Mononuclear cell (primary cell): ENCODE measurements at regions not wholly inside any gene's neighbourhood (a gene's known extent, or its start where the extent isn't known, plus 50 kb on each side); places are given as distances from the start of the nearest gene placed in this dataset.

Experiments used
- H3K27me3 ChIP-seq: 2 replicates; pipeline ENCODE4 v1.6.0; 2011; ENCODE audit warnings: low read length, control low read depth; ENCODE audit not compliant: insufficient read depth
- H3K4me1 ChIP-seq: 2 replicates; pipeline ENCODE4 v1.5.1; 2011; ENCODE audit warnings: mild to moderate bottlenecking, low read length, control low read depth; ENCODE audit not compliant: insufficient read depth
- H3K4me3 ChIP-seq: 2 replicates; pipeline ENCODE4 v1.5.1; 2011; ENCODE audit warnings: mild to moderate bottlenecking, low read length, moderate library complexity
- H3K9me3 ChIP-seq: 2 replicates; pipeline ENCODE4 v1.5.1; 2011; ENCODE audit warnings: low read depth, mild to moderate bottlenecking, control low read depth, low read length

DNA sequence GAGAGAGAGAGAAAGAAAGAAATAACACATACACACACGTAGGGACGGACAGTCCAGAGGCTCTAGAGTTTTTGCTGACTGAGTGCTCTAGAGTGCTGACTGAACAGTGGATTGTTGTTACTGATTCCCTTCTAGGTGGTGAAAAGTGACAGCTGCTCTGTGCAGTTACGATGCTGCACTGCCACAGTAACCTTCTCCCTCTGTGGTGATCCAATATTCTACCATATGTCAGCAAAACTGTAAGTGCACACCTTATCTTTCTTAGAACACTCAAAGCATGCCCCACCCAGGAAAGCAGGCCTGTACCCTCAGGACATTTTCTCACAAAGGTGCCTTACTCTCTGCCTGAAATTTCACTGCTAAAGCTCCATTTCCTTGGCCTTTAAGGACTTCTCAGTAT, 1023.5 kb downstream of the TYW1 start:
- Histone ChIP-seq H3K27me3 (no peaks in the 10 kb centered on the region), H3K4me1 (no peaks in the 10 kb centered on the region), H3K4me3 (no peak overlapping the region), H3K9me3 (no peaks in the 10 kb centered on the region)

DNA sequence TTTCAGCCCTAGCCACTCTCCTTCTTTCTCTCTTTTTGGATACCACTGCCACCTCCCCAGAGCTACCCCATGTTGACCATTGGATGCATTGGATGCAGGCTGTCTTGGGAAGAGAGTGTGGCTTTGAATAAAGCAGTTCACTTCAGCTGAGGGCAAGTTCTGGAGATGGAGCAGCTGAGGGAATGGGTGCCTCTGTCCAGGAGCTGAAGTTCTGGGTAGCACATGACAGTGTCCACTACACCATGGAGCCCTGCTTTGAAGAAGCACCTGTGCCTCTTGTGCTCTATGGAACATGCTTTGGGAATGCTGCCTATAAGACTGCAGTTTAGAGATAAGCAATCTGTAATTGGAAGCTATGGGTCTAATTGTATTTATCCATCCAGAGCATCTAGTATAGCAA, 1028.7 kb downstream of the TYW1 start:
- no peaks in the 10 kb centered on the region for H3K27me3 ChIP-seq
- H3K4me3 ChIP-seq: no peak overlapping the region
- no peaks in the 10 kb centered on the region for H3K9me3 ChIP-seq
- H3K4me1 ChIP-seq: no peaks in the 10 kb centered on the region

DNA sequence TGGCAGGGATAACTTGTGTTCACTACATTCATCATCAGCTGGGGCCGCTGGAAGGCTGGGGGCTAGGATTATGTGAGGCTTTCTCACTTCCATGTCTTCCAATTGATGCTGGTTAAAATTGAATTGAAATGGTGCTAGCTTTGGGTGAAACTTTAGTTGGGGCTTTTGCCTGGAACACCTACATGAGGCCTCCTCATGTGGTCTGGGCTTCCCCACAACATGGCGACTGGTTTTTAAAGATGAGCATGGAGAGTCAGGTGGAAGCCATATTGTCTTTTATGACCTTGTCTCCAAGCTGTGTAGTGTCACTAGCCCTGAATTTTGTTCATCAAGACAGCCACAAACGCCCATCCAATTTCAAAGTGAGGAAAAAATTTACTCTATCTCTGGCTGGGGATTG, 1033.9 kb downstream of the TYW1 start:
- Histone ChIP-seq H3K9me3 (no peaks in the 10 kb centered on the region), H3K4me1 (no peaks in the 10 kb centered on the region), H3K4me3 (no peak overlapping the region), H3K27me3 (no peaks in the 10 kb centered on the region)

DNA sequence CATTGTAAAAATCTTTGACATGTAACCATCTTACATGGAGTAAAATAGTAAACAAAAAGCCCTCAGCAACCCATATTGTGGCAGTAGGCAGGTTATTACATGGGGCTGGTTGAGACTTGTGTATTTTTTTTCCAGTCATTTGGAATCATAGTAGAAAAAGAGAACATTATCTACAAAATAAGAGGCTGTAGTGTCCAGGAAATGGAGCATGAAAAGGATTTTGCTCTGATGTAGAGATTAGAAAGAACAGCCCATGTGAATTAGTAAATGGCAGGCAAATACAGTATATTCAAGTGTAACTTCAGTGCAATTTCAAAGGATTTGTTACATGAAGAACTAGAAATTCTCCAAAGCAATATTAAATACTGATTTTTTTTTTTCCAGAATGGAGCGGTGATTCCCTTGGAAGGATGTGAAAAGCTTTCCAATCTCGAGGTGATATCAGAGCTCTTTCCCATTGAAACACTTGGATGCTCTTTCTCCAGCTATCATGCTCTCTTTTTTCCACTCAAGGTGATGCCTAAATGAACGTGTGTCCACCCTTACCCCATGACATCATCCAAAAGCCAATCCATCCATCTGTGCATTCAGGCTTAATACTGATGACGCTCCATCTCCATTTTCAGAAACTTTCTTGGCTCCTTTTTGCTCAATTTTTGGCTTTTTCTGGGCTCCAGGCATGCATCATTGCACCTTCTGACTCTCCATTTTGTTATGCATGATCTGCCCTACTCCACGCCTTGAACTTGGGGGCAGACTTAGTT, 1034.7 kb downstream of the TYW1 start:
- Histone ChIP-seq H3K4me3 (no peak overlapping the region), H3K27me3 (no peaks in the 10 kb centered on the region), H3K4me1 (no peaks in the 10 kb centered on the region), H3K9me3 (no peaks in the 10 kb centered on the region)

DNA sequence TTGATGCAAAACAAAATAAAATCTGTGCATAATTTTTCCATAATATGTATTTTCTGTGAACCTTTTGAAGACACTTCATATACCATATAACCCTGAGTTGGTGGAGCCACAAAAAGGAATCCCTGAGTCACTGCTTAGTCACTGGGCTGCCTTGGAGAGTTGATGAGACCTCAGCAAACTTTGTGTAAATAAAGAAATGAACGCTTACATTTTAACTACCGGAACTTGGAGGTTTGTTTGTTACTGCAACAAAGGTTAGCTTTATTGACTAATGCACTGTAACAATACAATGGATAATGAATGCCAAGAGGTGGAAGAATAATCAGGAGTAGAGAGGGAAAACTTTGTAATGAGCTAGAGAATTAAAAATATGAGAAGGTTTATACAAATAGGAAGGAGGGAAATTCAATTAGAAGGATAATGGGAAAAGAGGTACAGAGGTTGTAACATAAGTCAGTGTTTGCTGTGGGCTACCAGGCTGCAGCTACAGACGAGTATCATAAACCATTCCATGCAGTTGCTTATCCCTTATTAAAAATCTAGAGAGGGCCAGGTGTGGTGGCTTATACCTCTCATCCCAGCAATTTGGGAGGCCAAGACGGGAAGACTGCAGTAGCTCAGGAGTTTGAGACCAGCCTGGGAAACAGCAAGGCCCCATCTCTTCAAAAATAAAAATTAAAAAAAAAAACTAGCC, 1042.1 kb downstream of the TYW1 start:
- Histone ChIP-seq H3K27me3 (no peaks in the 10 kb centered on the region), H3K4me1 (no peaks in the 10 kb centered on the region), H3K9me3 (no peaks in the 10 kb centered on the region), H3K4me3 (no peak overlapping the region)

DNA sequence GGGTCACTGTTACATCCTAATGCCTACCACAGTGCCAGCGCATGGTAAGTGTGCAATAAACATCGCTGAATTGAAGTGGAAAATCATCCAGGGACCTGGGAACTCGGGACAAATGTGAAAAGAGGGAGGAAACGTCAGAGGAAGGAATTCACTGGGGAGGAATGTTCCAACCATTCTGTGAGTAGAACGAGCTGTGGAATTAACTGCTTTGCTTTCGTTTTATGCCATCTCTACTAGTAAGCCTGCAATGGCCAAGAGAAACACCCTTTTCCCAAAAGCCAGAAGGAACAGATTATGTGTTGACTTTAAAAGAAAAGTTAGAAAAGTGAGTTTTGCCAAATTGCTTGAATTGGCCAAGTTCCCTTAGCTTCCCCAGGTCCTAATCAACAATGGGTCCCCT, 1044.9 kb downstream of the TYW1 start:
- H3K9me3 ChIP-seq: no peaks in the 10 kb centered on the region
- no peaks in the 10 kb centered on the region for H3K27me3 ChIP-seq
- no peak overlapping the region for H3K4me3 ChIP-seq
- no peaks in the 10 kb centered on the region for H3K4me1 ChIP-seq

DNA sequence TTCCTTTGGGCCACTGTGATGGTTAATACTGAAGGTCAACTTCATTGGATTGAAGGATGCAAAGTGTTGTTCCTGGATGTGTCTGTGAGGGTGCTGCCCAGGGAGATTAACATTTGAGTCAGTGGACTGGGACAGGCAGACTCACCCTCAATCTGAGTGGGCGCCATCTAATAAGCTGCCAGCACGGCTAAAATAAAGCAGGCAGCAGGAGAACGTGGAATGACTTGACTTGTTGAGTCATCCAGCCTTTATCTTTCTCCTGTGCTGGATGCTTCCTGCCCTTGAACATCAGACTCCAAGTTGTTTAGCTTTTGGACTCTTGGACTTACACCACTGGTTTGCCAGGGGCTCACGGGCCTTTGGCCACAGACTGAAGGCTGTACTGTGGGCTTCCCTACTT, 1046.9 kb downstream of the TYW1 start:
- no peak overlapping the region for H3K4me3 ChIP-seq
- no peaks in the 10 kb centered on the region for H3K4me1 ChIP-seq
- no peaks in the 10 kb centered on the region for H3K27me3 ChIP-seq
- no peaks in the 10 kb centered on the region for H3K9me3 ChIP-seq

DNA sequence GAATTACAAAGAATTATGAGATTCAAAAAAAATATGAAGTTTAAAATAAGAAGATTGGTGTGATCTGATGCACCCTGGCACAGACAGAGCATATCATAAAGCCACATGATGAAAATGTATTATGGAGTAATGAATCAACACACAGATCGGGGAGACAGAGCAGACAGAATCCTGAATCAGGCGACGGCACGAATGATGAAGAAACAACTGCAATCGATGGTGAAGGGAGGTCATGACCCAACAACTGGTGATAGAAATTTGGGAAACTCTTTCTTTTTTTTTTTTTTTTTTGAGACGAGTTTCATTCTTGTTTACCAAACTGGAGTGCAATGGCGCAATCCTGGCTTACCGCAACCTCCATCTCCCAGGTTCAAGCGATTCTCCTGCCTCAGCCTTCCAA, 1054.0 kb downstream of the TYW1 start:
- Histone ChIP-seq H3K9me3 (no peaks in the 10 kb centered on the region), H3K27me3 (no peaks in the 10 kb centered on the region), H3K4me1 (no peaks in the 10 kb centered on the region), H3K4me3 (no peak overlapping the region)

DNA sequence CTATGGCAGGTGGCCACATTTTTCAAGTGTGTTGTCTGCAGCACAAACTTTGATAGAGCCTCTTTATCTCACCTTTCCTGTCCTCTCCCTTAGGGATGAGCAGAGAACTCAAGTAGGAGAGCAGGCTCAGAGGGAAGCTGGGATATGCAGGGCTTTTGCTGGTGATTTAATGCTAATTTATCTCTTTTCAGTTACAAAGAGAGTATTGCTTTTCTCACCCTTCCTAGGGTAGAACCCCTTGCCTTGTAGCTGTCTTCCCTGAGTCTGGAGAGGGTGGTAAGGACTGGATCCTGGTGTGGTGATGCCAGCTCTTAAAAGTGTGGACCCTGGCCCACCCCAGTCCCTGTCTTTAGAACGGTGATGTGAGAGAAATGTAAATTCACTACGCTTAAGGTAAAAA, 1061.4 kb downstream of the TYW1 start:
- Histone ChIP-seq H3K27me3 (no peaks in the 10 kb centered on the region), H3K4me3 (no peak overlapping the region), H3K4me1 (no peaks in the 10 kb centered on the region), H3K9me3 (no peaks in the 10 kb centered on the region)

DNA sequence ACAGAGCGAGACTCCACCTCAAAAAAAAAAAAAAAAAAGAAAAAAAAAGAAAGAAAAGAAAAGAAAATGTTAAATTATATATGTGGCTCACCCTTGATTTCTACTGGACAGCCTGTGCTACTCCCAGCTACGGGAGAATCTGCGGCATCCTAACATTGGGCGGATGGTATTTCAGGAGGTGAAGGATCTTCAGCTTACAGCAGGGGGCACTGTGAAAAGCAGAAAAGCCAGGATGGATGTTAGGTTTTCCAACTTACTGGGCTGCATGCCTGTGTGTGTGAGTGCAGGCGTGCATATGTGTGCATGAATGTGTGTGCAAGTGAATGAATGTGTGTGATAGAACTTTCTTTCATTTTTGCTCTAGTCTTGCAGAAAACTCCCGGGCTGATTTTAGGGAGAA, 1066.5 kb downstream of the TYW1 start:
- H3K4me1 ChIP-seq: no peaks in the 10 kb centered on the region
- H3K4me3 ChIP-seq: no peak overlapping the region
- H3K9me3 ChIP-seq: no peaks in the 10 kb centered on the region
- H3K27me3 ChIP-seq: no peaks in the 10 kb centered on the region

DNA sequence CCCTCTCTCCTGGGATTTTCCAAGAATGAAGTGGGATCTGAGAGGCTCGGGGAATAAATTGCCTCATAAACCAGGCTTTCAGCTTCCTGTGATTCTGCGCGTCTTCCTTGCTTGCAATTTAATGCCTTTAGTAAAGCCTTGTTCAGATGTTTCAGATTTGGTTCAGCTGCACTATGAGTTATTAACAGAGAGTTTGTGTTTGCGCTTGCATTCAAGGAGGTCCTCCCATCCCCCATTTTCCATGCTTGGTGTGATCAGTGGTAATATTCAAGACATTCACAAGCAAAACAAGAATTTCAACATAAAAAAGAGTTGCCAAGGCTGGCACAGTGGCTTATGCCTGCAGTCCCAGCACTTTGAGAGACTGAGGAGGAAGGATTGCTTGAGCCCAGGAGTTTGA, 1068.9 kb downstream of the TYW1 start:
- H3K4me3 ChIP-seq: no peak overlapping the region
- no peaks in the 10 kb centered on the region for H3K9me3 ChIP-seq
- H3K27me3 ChIP-seq: no peaks in the 10 kb centered on the region
- no peaks in the 10 kb centered on the region for H3K4me1 ChIP-seq

DNA sequence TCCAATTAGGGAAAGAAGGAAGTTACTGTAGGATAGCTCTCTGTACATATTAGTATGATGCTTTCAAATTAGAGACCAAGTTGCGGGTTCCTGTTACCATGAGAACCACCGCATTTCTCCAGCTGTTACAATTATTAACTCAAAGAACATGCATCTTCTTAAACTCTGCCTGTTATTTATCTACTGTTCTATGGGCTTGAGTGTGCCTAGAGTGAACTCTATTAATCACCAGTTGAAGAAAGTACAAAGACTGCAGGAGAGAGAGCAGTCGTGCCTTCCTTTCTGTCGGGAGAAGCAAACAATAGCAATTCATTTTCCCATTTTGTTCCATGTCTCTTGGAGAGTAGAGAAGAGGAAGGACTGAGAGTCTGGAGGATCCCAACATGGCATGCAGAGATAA, 1071.2 kb downstream of the TYW1 start:
- Histone ChIP-seq H3K4me1 (no peaks in the 10 kb centered on the region), H3K9me3 (no peaks in the 10 kb centered on the region), H3K27me3 (no peaks in the 10 kb centered on the region), H3K4me3 (no peak overlapping the region)

DNA sequence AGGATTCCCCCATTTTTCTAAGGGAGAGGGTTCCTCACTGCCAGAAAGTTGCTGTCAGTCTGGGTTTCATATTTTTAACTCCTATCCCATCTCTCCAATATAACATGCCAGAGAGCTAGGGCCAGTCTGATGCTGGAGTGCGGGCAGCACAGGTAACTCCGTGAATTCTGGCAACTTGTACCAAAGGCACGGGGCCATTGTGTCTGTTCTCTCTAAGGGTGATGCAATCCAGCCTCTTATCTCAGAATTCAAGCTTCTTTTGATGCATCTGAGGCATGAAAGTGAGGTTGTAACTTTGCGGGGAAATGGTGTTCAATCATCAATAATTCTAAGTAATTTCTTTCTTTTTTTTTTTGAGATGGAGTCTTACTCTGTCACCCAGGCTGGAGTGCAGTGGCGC, 1074.4 kb downstream of the TYW1 start:
- Histone ChIP-seq H3K4me3 (no peak overlapping the region), H3K4me1 (no peaks in the 10 kb centered on the region), H3K9me3 (no peaks in the 10 kb centered on the region), H3K27me3 (no peaks in the 10 kb centered on the region)

DNA sequence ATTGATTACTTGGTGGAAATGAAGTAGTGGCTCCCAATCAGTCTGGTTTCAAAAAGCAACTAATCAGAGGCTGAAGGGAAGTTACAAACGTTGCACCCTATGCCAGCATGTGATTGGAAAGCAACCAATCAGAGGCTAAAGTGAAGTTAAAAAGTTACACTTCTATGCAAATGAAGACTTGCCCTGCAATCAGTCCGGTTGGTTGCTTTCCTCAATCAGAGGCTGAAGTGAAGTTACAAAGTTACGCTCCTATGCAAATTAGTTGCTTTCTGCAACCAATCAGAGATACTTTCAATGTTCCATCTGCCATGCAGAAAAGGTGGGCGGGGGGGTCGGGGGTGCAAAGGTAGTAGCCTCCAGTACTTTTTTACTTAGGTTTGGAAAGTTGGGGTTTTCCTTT, 1077.1 kb downstream of the TYW1 start:
- no peaks in the 10 kb centered on the region for H3K9me3 ChIP-seq
- no peaks in the 10 kb centered on the region for H3K4me1 ChIP-seq
- H3K27me3 ChIP-seq: no peaks in the 10 kb centered on the region
- no peak overlapping the region for H3K4me3 ChIP-seq

DNA sequence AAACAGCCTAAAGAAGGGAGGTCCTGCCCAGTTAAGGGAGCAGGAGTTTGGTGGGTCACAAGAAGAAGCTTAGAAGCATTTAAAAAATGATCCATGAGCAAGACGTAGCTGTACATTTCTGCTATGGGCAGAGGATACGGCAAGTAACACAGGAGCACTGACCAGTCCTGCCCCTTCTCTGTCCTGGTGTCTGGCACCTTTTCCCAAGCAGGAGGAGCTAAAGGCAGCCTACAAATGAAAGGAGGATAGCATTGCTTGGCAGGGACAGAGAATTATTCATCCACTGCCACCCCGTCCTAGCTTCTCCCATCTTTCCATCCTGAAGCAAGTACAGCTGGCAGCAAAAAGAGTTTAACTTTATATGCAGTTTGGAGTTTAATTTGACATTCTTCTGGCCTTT, 1077.6 kb downstream of the TYW1 start:
- no peaks in the 10 kb centered on the region for H3K27me3 ChIP-seq
- H3K4me1 ChIP-seq: no peaks in the 10 kb centered on the region
- H3K4me3 ChIP-seq: no peak overlapping the region
- no peaks in the 10 kb centered on the region for H3K9me3 ChIP-seq

DNA sequence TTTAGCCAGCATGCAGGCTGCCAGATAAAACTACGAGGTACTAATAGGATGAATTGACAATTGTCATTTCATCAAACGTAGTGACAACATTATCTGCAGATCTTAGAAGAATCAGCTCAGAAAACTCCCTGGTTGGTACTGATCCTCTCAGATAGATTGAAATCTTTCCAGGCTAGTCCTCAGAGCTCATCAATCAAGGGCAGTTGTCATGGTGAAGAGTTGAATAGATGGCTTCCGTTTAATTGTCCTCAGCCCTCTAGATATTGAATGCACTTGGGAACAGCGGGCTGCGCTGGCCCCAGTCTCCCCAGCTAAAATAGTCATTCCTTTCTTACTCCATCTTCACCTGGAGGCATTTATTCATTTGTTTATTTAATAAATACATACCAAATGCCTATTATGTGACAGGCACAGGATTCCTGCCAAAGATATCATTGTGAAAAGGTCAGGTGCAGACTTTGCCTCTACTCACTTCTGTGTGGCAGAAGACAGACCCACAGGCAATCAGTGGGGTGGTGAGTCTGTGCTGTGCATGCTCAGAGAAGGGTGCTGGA, 1081.6 kb downstream of the TYW1 start:
- no peaks in the 10 kb centered on the region for H3K4me1 ChIP-seq
- no peaks in the 10 kb centered on the region for H3K9me3 ChIP-seq
- no peaks in the 10 kb centered on the region for H3K27me3 ChIP-seq
- no peak overlapping the region for H3K4me3 ChIP-seq
